CD14-positive monocyte (primary cell): ENCODE measurements at regions not wholly inside any gene's neighbourhood (a gene's known extent, or its start where the extent isn't known, plus 50 kb on each side); places are given as distances from the start of the nearest gene placed in this dataset.

Experiments
- DNase-seq, 3 donors: peaks; one replicate each; pipeline ENCODE4 v3.0.0-alpha.2; 2011 to 2022
- H2AFZ ChIP-seq: 2 replicates; pipeline ENCODE4 v1.6.0; 2012; ENCODE audit warnings: mild to moderate bottlenecking, low read depth, low read length, inconsistent platforms; ENCODE audit not compliant: insufficient read depth, poor library complexity, severe bottlenecking
- H3K27ac ChIP-seq, 2 donors: 1 replicate in 1 of 2; 2 replicates in 1 of 2; pipeline ENCODE4 v1.5.1; 2012 to 2013; ENCODE audit warnings: low read length in 2 of 2, control low read depth in 1 of 2, inconsistent platforms in 1 of 2, low read depth in 1 of 2, mild to moderate bottlenecking in 1 of 2
- H3K27me3 ChIP-seq, 2 donors: one replicate each; pipeline versions ENCODE4 v1.6.0 to v1.6.1; 2011 to 2013; ENCODE audit warnings: low read length in 2 of 2; ENCODE audit not compliant: control insufficient read depth in 2 of 2, insufficient read depth in 2 of 2
- H3K36me3 ChIP-seq, 2 donors: replicated peaks in 1 of 2; 1 replicate in 1 of 2; 2 replicates in 1 of 2; pipeline versions ENCODE4 v1.5.1 to v1.6.1; 2012 to 2013; ENCODE audit warnings: low read length in 2 of 2, control low read depth in 1 of 2, inconsistent platforms in 1 of 2, mild to moderate bottlenecking in 1 of 2; ENCODE audit not compliant: insufficient read depth in 2 of 2, control insufficient read depth in 1 of 2
- H3K4me1 ChIP-seq, 2 donors: 1 replicate in 1 of 2; 2 replicates in 1 of 2; pipeline versions ENCODE4 v1.5.1 to v1.6.1; 2012 to 2013; ENCODE audit warnings: low read length in 2 of 2, control low read depth in 1 of 2, inconsistent platforms in 1 of 2, mild to moderate bottlenecking in 1 of 2, moderate library complexity in 1 of 2; ENCODE audit not compliant: insufficient read depth in 2 of 2, control insufficient read depth in 1 of 2
- H3K4me2 ChIP-seq: replicated peaks from 2 replicates; pipeline ENCODE3; 2012; ENCODE audit warnings: low read length, moderate library complexity, mild to moderate bottlenecking; ENCODE audit not compliant: poor library complexity, severe bottlenecking; ENCODE audit errors: extremely low read depth
- H3K4me3 ChIP-seq, 3 experiments: fragments of 200-600 bp in 1 of 3; sonication (generic) in 1 of 3; replicated peaks in 1 of 3; 1 replicate in 2 of 3; 2 replicates in 1 of 3; pipeline ENCODE4 v1.5.1; 2011 to 2013; ENCODE audit warnings: low read length in 3 of 3, mild to moderate bottlenecking in 3 of 3, control low read depth in 2 of 3, low read depth in 2 of 3, inconsistent platforms in 1 of 3, moderate library complexity in 1 of 3
- H3K79me2 ChIP-seq: 2 replicates; pipeline ENCODE4 v1.6.0; 2012; ENCODE audit warnings: mild to moderate bottlenecking, control low read depth, inconsistent platforms, low read length, moderate library complexity; ENCODE audit not compliant: insufficient read depth
- H3K9ac ChIP-seq: 2 replicates; pipeline ENCODE4 v1.6.0; 2017; ENCODE audit warnings: low read length, mild to moderate bottlenecking; ENCODE audit not compliant: insufficient read depth, poor library complexity, severe bottlenecking
- H3K9me3 ChIP-seq, 2 donors: replicated peaks in 1 of 2; 1 replicate in 1 of 2; 2 replicates in 1 of 2; pipeline versions ENCODE4 v1.5.1 to v1.6.1; 2012 to 2013; ENCODE audit warnings: low read length in 2 of 2, control low read depth in 1 of 2; ENCODE audit not compliant: control insufficient read depth in 1 of 2, insufficient read depth in 1 of 2
- H4K20me1 ChIP-seq: 2 replicates; pipeline ENCODE4 v1.6.0; 2012; ENCODE audit warnings: mild to moderate bottlenecking, low read length, control low read depth, moderate library complexity; ENCODE audit not compliant: insufficient read depth
- H3K27ac Mint-ChIP-seq, 7 donors: one replicate each; pipeline ENCODE4 v1.8.0; 2020; ENCODE audit warnings: mild to moderate bottlenecking in 7 of 7, mixed read lengths in 7 of 7, moderate library complexity in 6 of 7, inconsistent platforms in 2 of 7
- H3K27me3 Mint-ChIP-seq, 3 donors: one replicate each; pipeline ENCODE4 v1.8.0; 2021 to 2022; ENCODE audit warnings: low read depth in 3 of 3, mild to moderate bottlenecking in 3 of 3, mixed read lengths in 3 of 3, moderate library complexity in 3 of 3, inconsistent platforms in 1 of 3
- H3K36me3 Mint-ChIP-seq, 2 donors: one replicate each; pipeline ENCODE4 v1.8.0; 2020; ENCODE audit warnings: mixed read lengths in 2 of 2, inconsistent platforms in 1 of 2, mild to moderate bottlenecking in 1 of 2
- H3K4me1 Mint-ChIP-seq: one replicate; pipeline ENCODE4 v1.8.0; 2020; ENCODE audit warnings: mild to moderate bottlenecking, mixed read lengths
- H3K4me3 Mint-ChIP-seq, 2 donors: one replicate each; pipeline ENCODE4 v1.8.0; 2020; ENCODE audit warnings: mild to moderate bottlenecking in 2 of 2, mixed read lengths in 2 of 2, moderate library complexity in 1 of 2
- H3K9me3 Mint-ChIP-seq, 7 donors: one replicate each; pipeline ENCODE4 v1.8.0; 2020 to 2022; ENCODE audit warnings: mixed read lengths in 7 of 7, mild to moderate bottlenecking in 6 of 7, moderate library complexity in 6 of 7, inconsistent platforms in 2 of 7
- WGBS: methylation state at CpG from one replicate; pipeline ENCODE4 v1.1.5; 2013; ENCODE audit warnings: missing lambda C conversion rate; ENCODE audit not compliant: insufficient coverage; 5-methylcytosine and 5-hydroxymethylcytosine counted together
- intact Hi-C, 2 donors: fragments of 100-400 bp; cut with micrococcal nuclease; formaldehyde crosslinking; loops; one replicate each; pipeline versions ENCODE4 v1.15.0 to v1.15.1; 2023
- TF ChIP-seq, protein P1 (sequence below): fragments of 200-600 bp; IDR thresholded peaks from one replicate; pipeline ENCODE4 v1.8.0; 2022; ENCODE audit warnings: antibody characterized with exemption, mild to moderate bottlenecking

GRCh38 chr14:34072401-34072800 lies 121.5 kb upstream of the EGLN3 start:
- Histone ChIP-seq H3K9me3 (peaks cover 0 to 10% of the 10 kb centered on the region in 2 donors), H3K4me3 (no peak overlapping the region), H3K36me3 (no peaks in the 10 kb centered on the region), H4K20me1 (no peaks in the 10 kb centered on the region), H3K27me3 (no peaks in the 10 kb centered on the region), H3K4me2 (no peak overlapping the region), H3K4me1 (peaks cover 0 to 7% of the 10 kb centered on the region in 2 donors), H3K9ac (no peak overlapping the region), H2AFZ (no peak overlapping the region), H3K27ac (no peak overlapping the region), H3K79me2 (no peaks in the 10 kb centered on the region)
- intact Hi-C loops: no loop called here
- 100% methylated on average over 2 of the region's 3 CpGs for WGBS
- no peak for DNase-seq
- Mint-ChIP-seq H3K36me3 (no peaks in the 10 kb centered on the region), H3K4me3 (no peak overlapping the region), H3K27ac (no peak overlapping the region), H3K9me3 (peaks cover 0 to 7% (median 3%) of the 10 kb centered on the region in 7 donors), H3K4me1 (peaks cover 10% of the 10 kb centered on the region), H3K27me3 (peaks cover 0 to 3% (median 0%) of the 10 kb centered on the region in 3 donors)
- TF ChIP-seq, protein P1, sequence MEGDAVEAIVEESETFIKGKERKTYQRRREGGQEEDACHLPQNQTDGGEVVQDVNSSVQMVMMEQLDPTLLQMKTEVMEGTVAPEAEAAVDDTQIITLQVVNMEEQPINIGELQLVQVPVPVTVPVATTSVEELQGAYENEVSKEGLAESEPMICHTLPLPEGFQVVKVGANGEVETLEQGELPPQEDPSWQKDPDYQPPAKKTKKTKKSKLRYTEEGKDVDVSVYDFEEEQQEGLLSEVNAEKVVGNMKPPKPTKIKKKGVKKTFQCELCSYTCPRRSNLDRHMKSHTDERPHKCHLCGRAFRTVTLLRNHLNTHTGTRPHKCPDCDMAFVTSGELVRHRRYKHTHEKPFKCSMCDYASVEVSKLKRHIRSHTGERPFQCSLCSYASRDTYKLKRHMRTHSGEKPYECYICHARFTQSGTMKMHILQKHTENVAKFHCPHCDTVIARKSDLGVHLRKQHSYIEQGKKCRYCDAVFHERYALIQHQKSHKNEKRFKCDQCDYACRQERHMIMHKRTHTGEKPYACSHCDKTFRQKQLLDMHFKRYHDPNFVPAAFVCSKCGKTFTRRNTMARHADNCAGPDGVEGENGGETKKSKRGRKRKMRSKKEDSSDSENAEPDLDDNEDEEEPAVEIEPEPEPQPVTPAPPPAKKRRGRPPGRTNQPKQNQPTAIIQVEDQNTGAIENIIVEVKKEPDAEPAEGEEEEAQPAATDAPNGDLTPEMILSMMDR: no peak

- H4K20me1 ChIP-seq: no peaks in the 10 kb centered on the region
- no peak overlapping the region for H3K4me3 ChIP-seq
- no peak overlapping the region for H3K4me2 ChIP-seq
- H3K27me3 ChIP-seq: no peaks in the 10 kb centered on the region
- no peak overlapping the region for H3K27ac ChIP-seq
- no peak overlapping the region for H2AFZ ChIP-seq
- Mint-ChIP-seq H3K27me3 (peaks cover 0 to 2% (median 0%) of the 10 kb centered on the region in 3 donors), H3K9me3 (peaks cover 0 to 7% (median 3%) of the 10 kb centered on the region in 7 donors), H3K36me3 (no peaks in the 10 kb centered on the region), H3K27ac (no peak overlapping the region), H3K4me1 (peaks cover 10% of the 10 kb centered on the region), H3K4me3 (no peak overlapping the region)
- no peaks in the 10 kb centered on the region for H3K36me3 ChIP-seq
- WGBS: no CpG with 5 or more reads among the region's 3 CpGs
- peaks cover 0 to 10% of the 10 kb centered on the region in 2 donors for H3K9me3 ChIP-seq
- no peaks in the 10 kb centered on the region for H3K79me2 ChIP-seq
- H3K4me1 ChIP-seq: peaks cover 0 to 7% of the 10 kb centered on the region in 2 donors
- TF ChIP-seq, protein P1: no peak
- H3K9ac ChIP-seq: no peak overlapping the region
- intact Hi-C loops: no loop called here
- DNase-seq: no peak
Measured at GRCh38 chr14:34070917-34071407, 120.1 kb upstream of the EGLN3 start.
